ENCODE measurements at regions not wholly inside any gene's neighbourhood (a gene's known extent, or its start where the extent isn't known, plus 50 kb on each side); places are given as distances from the start of the nearest gene placed in this dataset.

DNA sequence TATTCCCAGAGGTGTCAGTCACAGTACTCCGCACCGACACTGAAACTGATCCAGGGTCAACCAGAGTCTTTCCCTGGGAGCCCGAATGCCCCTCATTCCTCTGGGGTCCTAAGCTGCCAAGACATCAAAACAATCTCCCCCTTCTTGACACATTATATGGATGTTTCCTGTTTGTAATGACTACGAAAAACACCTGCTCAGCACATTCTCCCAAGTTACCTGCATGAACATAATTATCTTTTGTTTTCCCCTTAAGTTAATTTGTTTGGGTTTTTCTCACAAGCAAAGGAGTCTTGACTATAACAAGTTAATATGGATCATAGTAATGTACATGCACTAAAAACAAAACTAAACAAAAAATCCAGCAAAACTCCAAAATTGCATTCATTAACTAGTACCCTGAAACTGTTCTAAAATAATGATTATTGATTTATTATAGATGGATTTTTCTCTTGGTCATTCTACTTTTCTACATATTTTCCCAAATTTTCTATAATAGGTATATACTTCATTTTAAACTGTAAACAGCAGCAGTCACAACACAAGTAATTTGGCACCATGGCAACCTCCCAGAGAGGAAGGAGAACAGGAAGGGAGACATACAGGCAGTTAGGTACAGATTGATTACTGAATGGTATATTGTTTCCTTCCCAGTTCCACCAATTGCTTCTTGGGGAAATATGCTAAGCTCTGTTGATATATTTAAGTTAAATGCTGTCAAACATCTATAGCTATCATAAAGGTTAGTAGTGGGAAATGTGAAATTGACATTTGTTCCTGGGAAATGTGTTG is 631.5 kb downstream of the METTL15 start:
- DNase-seq (ENCODE audit: low spot score) = no peak

DNA sequence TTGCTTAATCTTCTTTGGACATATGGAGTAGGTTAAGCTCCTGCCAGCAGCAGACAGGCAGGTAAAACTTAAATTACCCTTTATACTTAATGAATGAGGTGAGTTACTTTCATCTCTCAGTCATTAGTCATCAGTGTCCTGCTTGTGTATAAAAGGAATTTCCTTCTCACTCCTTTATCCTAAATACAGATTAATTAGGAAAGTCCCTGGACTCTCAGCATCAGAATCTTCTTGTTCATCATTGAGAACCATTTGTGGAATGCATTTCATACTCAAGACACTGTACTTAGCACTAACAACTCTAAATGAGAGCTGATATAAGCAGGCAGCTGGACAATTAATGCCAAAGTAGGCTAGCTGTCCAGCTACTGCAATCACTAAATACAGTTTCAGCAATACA is 630.4 kb downstream of the METTL15 start:
- DNase-seq (ENCODE audit: low spot score) = no peak

DNA sequence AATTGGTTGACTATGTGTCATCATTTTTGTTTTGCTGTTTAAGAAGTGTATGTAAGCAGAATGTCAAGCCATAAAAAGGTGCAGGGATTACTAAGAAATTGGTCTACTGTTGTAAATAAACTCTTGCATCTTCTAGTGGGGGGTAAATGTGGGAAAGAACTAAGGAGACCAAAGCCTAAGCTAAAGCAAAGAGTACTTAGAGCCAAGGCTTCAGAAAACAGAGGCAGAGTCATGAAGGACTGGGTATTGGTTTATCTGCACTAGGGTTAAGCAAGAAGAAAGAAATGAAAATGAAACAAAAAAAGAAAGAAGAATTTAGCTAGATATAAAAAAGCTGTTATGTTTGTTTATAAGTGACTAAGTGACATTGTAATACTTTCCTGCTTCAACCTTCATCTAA is 628.1 kb downstream of the METTL15 start:
- no peak for DNase-seq (ENCODE audit: low spot score)

DNA sequence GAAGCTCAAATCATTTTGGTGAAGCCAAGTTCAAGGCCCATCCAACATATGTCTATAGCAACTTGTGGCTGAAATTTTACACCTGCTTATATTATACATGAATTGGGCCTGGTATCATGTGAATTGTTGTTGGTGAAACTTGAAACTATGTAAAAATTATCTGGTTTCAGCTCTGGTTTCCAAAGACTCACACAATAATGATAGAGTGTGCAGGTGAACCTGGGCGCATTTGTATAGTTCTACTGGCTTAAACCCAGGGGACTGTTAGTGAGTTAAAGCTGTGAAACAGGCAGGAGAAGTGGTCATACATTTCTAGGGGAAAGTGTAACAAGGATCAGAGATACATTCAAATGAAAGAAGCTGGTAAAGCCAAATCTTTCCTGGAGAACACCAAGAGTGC is 627.3 kb downstream of the METTL15 start:
- DNase-seq (ENCODE audit: low spot score) = no peak

DNA sequence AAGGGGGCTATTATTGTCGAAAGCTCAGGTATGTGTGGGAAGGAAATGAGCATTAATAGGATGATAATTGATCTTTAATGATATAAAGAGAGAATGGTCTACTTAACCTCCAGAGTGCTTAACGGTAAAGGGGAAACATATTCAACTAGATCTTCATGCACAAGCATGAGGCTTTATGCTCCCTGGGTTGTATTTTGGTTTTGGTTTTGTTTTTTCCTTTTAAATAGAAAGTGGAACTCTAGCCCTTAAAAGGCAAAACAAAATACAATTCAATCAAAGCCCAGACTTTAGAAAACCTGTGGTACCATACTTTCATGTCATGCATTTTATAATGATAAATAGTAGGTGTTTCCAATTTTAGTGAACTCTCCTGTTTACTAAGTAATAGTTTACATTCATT is 622.7 kb downstream of the METTL15 start:
- no peak for DNase-seq (ENCODE audit: low spot score)

DNA sequence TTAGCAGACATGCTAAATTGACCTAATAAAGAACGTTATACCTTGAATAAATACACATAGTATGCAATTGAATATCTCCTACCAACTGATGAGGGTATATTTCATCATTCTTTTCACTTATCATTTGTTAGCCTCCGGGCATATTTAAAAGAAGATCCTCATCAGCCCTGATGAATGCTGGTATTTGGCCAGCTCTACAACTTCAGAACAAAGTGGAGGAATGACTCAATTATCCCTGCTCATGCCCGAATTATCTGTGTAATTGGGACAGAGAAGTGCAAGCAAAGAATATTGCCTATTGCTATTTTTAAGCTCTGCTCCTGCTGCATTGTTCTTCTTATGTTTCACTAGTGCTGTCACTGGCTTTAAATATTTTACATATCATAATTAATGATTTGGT is 622.1 kb downstream of the METTL15 start:
- no peak for DNase-seq (ENCODE audit: low spot score)

DNA sequence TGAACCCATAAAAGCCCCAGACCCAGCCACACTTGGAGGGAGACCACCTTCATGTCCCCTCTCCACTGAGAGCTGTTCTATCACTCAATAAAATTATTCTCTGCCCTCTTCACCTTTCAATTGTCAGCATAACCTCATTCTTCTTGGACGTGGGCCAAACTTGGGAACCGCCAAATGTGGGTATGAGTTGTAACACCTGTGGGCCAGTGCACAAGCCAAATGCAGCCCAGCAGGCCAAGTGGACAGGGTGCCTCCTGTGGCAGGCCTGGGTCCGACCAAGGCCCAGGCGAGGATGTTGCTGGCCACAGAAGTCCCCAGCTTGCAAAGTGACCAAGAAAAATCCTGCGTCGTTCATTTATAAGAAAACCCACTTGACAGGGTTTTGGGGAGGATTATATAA is 621.2 kb downstream of the METTL15 start:
- no peak for DNase-seq (ENCODE audit: low spot score)

- no peak for DNase-seq (ENCODE audit: low spot score)
These were observed 620.5 kb downstream of the METTL15 start for GRCh38 chr11:28728666-28729065.

GRCh38 chr11:28727254-28727653 is 619.1 kb downstream of the METTL15 start:
- DNase-seq (ENCODE audit: low spot score) = no peak

DNA sequence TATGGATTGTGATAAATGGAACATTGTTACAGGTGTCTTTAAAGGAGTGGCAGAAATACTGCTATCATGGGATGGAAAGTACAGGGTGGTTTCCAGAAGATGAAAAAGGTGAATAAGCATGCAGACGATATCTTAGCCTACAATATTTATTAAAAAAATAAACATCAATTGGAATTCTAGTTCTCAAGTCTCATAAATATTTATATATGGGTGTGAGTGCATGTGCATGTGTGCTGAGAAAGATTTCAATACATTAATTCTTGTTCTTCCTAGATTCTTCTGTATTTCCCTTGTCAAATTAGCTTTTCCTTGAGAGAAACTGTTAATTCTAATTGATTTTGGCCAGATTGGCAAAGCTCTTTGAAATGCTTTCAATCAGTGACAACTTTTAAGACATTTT is 618.2 kb downstream of the METTL15 start:
- no peak for DNase-seq (ENCODE audit: low spot score)

DNA sequence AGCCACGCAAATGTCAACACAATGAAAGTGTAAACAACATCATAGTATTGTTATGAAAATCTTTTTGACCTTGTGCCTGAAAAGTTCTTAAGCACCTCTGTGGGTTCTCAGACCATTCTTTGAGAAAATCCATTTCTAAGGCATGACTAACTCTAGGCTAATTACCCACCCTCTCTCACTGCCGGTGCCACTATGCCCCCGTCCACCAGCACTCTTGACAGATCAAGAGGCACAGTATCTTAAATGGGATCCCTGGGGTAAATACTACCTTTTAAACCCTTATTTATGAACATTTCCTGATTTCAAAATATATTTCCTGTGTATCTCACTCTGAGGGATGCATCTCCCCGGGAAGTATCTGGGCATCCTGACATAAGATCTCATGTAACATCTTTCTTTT is 607.5 kb downstream of the METTL15 start:
- no peak for DNase-seq (ENCODE audit: low spot score)

DNA sequence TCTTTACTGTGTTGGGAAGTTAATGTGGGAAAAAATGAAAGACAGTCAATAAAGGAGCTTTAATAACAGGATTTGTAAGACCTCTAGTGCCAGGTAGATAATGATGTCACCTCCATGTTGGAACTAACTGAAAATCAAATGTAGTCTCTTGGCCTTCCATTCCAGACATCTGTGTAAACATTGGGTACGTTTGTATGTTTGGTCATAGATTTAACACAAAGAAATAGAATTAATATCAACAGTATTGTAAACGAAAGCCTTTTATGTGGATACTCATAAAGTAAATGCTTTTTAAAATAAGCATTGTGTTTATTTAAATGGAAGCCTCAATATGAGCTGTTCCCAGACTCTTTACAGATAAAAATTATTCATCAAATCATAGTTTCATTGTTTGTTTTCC is 605.7 kb downstream of the METTL15 start:
- no peak for DNase-seq (ENCODE audit: low spot score)

DNA sequence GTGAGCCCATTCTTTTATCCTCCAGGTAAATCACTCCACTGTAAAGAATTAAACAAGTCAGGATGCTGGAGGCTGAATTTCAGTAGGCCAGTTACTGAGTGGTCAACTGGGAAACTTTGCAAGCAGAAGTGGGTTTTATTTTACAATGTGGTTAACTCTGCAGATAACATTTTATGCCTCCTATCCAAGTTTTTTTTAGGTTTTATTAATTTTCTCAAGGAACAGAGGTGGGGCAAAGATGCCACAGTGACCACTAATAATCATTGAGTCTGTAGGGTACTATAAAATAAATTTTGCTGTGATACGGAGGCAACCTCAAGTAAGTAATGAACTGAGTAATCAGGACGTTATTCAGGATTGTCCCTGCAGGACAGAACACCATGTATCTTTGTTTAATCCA is 599.9 kb downstream of the METTL15 start:
- DNase-seq (ENCODE audit: low spot score) = no peak

DNA sequence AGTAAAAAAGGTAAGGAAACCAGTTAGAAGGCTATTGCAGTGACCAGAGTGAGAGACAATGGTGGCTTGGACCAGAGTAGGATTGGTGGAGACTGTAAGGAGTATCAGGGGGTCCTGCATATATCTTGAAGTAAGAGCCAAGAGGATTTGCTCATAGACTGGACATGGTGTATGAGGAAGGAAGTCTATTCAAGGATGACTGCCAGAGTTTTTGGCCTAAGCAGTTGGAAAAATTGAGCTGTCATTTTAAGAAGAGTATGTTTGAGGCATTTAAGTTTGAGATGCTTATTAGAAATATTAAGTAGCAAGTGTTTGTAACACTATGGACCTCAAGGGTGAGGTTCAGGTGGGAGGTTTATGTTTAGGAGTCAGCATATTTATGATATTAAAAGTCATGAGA is 596.6 kb downstream of the METTL15 start:
- no peak for DNase-seq (ENCODE audit: low spot score)

GRCh38 chr11:28703371-28703770 is 595.2 kb downstream of the METTL15 start:
- no peak for DNase-seq (ENCODE audit: low spot score)

DNA sequence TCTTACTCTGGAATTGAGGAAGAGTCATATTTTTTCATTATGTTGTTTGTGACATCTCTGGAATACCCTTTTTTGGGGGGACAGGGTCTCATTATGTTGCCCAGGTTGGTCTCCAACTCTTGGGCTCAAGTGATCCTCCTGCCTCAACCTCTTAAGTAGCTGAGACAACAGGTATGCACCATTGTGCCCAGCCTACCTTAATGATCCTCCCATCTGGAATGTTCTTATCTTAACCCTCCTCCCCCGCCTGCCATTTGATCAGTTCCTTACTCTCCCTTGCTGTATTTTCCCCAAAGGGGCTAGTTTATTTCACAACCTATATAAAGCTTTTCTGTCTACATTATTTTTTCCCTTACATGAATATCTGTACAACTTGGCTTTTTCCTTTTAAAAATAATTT is 594.7 kb downstream of the METTL15 start:
- DNase-seq (ENCODE audit: low spot score) = no peak

- DNase-seq (ENCODE audit: low spot score) = no peak
These were observed 594.2 kb downstream of the METTL15 start for GRCh38 chr11:28702450-28702790.

DNA sequence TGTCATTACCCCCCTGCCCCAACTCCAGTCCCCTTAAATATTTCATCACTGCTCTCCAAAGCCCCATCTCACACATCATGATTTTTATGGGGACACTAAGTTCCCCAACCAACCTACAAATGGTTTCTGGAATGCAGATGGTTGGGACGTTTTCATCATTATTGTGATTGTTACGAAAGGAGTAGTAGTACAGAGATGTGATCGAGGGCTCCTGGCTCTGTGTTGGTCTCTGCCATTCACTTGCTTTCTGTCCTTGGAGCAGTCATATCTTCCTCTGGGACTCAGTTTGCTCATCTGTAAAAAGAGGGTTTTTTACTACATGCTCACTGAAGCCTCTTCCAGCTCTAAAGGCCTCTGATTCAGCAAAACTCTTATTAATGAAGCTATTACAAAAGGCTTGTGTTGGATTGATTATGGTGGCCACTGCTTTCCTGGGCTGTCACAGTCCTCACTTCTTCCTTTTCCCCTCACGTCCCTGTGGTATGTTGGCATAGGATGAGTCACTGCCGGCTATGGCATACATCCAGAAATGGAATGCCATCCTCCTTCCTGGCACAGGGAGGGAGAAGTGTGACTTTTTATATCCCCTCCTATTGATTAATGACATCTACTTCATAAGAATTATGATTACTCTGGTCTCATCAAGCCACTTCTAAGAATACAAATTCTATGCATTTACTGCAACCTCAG is 593.7 kb downstream of the METTL15 start:
- no peak for DNase-seq (ENCODE audit: low spot score)

DNA sequence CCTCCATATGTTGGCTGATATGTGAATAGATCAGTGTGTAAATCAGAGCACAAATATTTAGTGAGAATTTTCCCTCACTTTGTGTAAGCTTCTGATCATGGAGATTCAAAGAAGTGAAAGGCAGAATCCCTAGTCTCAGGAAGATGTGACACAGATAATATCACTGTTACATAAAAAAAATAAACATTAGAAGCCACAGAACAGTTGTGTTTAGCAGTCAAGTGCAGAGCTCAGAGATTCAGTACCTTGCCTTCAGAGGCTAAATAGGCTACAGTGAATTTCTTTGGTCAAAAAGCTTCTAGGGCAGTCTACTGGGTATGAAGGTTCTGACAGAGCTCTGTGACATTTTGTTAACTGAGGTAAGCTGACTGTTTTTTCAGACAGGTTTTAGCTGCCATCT is 591.5 kb downstream of the METTL15 start:
- no peak for DNase-seq (ENCODE audit: low spot score)

GRCh38 chr11:28697920-28698827 is 590.0 kb downstream of the METTL15 start:
- DNase-seq (ENCODE audit: low spot score) = peak; percentile 15

GRCh38 chr11:28696591-28696990 is 588.4 kb downstream of the METTL15 start:
- DNase-seq (ENCODE audit: low spot score) = no peak

DNA sequence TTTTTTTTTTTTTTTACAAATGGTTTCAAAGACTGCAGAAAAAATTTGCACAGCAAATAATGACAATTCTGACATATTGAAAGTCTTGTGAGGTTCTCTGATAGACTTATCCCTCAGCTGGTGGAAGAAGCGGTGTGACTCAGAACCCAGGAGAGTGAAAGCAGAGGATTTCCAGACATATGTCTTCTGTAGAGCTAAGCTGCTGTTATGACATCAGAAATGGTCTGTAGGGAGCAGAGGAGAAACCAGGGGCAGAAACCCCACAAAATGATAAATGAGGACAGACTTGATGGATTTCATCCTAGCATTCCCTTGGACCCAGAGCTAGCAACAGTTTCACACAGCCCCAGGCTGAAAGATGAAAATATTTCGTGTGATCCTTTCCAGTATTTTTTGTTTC is 582.6 kb downstream of the METTL15 start:
- DNase-seq (ENCODE audit: low spot score) = no peak

GRCh38 chr11:28684011-28684586 is 575.9 kb downstream of the METTL15 start:
- DNase-seq (ENCODE audit: low spot score) = no peak

Measured in hematopoietic multipotent progenitor cell treated with erythropoietin and hydrocortisone succinate and interleukin-3 and kit ligand, for 17 days (in vitro differentiated cells).